HG03139 (cell line): ENCODE measurements at regions not wholly inside any gene's neighbourhood (a gene's known extent, or its start where the extent isn't known, plus 50 kb on each side); places are given as distances from the start of the nearest gene placed in this dataset.
"Not testable (repeated sequence)": the region's sequence is repeated elsewhere in the genome, so short reads cannot be mapped to it uniquely, and the experiment has no call there.

Experiments used
- ATAC-seq: cut with Tn5 transposase; IDR thresholded peaks from one replicate; pipeline ENCODE4 v1.9.1; 2021; ENCODE audit not compliant: unreplicated experiment

GRCh38 chr20:1827510-1827973 lies 67.7 kb upstream of the SIRPA start:
- ATAC-seq: no peak

DNA sequence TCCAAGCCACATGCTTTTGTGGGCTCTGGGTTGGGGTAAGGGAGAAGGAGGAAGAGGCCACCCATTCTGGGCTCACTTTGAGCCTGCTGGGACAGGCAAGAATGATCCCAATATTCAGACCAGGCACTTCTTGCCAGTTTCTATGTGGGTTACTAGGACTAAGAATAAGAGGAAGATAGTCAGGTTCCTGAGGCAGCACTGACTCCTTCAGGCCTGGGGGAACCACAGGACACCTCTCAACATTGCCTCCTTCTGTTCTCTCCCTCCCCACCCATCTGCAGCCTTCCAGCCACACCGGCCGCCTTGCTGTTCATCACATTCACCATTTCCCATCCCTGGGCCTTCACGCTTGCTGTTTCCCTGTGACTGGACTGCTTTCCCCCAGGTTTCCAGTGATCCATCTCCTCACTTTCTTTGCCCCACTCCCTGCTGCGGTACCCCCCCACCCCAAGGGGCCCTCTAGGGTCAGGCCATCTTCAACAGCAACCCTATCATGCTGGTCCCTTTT lies 69.2 kb upstream of the SIRPA start:
- no peak for ATAC-seq

GRCh38 chr20:1825507-1825906 lies 69.7 kb upstream of the SIRPA start:
- no peak for ATAC-seq

- no peak for ATAC-seq
Observed at GRCh38 chr20:1824834-1825233, 70.4 kb upstream of the SIRPA start.

DNA sequence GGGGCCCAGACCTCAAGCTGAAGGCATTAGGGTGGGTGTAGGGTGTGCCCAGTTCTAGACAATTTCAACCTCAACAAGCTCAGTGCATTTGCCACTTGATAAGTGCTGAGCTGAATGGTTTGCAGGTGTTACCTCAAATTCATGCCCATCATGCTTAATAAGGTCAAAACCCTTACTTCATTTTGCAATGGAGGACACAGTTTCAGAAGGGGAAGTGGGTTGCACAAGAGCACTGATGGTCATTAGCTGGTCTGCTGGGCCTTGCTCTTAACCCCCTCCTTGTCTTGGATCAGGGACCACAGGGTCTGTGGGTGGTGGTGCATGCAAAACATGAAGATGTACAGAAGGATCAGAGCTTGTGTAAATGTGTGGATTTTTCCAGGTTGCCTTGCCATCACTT lies 71.0 kb upstream of the SIRPA start:
- no peak for ATAC-seq

GRCh38 chr20:1823450-1823844 lies 71.8 kb upstream of the SIRPA start:
- ATAC-seq: no peak

GRCh38 chr20:1822564-1823449 lies 72.4 kb upstream of the SIRPA start:
- ATAC-seq: no peak

DNA sequence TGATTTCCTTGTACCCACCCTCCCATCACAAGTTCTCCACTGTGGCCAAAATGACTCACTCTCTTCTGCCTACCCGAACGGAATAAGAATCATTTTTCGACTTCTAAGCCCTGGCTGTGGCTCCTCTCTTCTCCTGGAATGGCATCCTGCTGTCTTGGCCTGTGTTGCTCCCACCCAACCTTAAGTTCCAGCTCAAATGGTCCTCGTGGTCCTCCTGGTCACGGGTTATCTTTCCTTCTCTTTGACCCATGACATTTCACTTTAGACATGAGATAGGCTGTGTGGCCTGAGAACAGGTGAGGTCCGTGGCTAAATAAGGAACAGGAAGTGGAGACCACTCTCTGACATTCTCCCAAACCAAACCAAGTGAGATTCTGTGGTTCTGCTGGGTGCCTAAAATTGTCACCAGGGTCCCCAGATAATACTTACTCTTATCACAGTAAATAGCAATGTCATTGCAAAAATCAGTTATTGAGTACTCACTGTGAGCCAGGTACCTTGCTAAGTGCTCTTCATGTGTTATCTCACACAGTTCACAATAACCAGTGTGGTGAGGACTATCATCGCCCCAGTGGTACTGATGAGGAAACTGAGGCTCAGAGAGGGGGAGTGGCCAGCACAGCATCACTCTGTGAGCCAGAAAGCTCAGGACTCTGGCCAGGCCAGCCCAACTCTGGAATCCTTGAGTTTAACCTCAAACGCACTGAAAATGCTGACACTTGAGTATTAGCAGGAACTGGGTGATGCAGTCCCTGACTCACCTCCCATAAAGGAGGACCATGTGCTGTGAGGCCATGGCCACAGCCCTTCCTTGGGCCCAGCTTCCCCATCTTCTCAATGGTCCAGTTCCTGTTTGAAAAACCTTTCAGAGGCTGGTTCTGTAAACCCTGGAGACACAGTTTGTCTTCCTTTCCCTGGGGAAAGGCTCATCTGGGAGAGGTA lies 74.8 kb upstream of the SIRPA start:
- ATAC-seq: no peak

DNA sequence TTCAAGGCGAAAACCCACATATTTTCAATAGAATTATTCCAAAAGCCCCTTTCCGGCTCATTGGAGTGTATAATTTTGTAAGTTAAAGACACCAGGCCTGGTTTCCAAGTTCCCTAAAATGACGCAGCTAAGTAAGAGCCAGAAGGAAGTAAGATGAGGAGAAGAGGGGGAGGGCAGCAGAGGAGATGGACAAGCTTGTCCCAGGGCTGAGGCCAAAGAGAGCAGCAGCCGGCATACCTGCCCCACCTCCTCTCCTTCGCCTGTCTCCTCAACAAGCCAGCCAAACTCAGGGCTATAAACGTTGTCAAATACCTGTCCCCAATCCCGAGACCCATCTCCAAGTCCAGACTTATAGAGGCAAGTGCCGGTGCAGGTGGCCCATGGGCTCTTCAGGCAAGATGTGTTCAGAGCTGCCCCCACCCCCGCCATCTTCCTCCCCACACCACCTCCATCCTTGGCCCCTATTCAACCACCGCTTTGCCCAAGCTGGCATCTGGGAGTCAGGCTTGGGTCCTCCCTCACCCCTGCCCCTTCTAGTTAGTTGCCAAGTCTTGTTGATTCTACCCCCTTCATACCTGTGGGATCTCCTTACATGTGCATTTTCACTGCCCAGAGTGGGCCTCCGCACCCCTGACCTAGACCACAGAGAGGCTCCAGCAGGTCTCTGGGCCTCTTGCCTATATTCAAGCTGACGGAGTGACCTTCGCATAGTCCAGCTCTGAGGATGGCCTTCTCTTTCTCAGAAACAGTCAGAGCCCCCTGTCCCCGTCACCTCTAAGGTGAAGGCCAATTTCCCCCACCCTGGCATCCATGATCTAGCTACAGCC lies 75.7 kb upstream of the SIRPA start:
- ATAC-seq: no peak

GRCh38 chr20:1818895-1819294 lies 76.3 kb upstream of the SIRPA start:
- no peak for ATAC-seq

- ATAC-seq: no peak
Observed at GRCh38 chr20:1818247-1818840, 76.9 kb upstream of the SIRPA start.

- no peak for ATAC-seq
Observed at GRCh38 chr20:1817577-1818211, 77.5 kb upstream of the SIRPA start.

DNA sequence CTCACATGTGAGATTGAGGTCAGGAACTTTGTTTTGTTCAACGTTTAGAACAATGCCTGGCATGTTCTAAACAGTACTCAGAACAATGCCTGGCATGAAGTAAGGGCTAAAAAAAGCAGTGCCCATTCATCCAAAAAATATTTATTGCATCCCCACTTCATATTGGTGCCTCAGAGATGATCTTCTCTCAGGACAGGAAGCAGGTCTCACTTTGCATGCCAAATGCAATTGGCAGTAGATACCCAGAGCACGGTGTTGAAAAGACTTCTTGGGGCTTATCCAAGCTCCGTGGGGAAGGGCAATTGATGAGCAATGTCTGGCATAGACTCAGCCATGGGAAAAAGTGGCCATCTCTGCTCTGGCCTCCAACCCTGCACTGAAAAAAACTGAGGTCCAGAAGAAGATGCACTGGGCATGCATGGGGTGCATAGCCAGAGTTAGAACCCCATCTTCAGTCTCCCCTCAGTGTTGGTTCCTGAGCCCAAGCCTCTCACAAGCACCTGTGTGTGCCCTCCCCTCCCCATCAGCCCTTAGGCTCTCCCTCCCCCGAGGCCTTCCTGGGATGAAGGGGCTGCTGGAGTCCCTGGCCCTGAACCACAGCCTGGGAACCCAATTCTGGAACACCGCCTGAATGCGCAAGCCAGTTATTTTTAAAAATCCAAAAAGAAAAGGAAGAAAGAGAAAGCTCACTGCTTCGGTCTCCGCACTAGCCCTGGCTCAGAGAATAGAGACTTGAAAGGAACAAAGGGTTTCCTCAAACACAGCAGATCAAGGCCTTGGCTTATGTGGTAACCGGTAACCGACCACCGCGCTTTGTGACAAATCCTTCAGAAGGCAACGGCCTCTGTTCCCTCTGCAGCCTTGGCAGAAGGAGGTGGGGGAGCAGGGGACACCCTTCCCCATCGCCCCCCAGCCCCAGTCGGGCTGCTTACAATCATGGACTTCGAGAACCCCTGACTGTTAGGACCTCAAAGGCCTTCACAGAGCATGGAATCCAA lies 78.5 kb upstream of the SIRPA start:
- ATAC-seq: no peak

- no peak for ATAC-seq
Observed at GRCh38 chr20:1815502-1816085, 79.6 kb upstream of the SIRPA start.

GRCh38 chr20:1814861-1815260 lies 80.3 kb upstream of the SIRPA start:
- not testable (repeated sequence) for ATAC-seq

GRCh38 chr20:1813674-1814635 lies 81.3 kb upstream of the SIRPA start:
- ATAC-seq: no peak

DNA sequence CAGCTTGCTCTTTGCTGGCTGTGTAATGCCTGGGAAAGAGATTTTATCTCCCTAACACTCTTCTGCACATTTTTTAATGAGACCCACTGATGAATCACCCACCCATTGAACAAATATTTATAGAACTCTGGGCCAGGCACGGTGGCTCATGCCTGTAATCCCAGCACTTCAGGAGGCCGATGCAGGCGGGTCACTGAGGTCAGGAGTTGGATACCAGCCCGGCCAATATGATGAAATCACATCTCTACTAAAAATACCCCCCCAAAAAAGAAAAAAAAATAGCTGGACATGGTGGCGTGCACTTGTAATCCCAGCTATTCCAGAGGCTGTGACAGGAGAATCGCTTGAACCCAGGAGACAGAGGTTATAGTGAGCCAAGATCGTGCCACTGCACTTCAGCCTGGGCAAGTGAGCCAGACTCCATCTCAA lies 82.1 kb upstream of the SIRPA start:
- ATAC-seq: no peak
